NCI-H446 (cell line): ENCODE measurements at regions not wholly inside any gene's neighbourhood (a gene's known extent, or its start where the extent isn't known, plus 50 kb on each side); places are given as distances from the start of the nearest gene placed in this dataset.
"Not testable (repeated sequence)": the region's sequence is repeated elsewhere in the genome, so short reads cannot be mapped to it uniquely, and the experiment has no call there.

Source experiments
- DNase-seq, 2 experiments: peaks; one replicate each; lab custom pipeline; 2025; lab: John Stamatoyannopoulos, UW

DNA sequence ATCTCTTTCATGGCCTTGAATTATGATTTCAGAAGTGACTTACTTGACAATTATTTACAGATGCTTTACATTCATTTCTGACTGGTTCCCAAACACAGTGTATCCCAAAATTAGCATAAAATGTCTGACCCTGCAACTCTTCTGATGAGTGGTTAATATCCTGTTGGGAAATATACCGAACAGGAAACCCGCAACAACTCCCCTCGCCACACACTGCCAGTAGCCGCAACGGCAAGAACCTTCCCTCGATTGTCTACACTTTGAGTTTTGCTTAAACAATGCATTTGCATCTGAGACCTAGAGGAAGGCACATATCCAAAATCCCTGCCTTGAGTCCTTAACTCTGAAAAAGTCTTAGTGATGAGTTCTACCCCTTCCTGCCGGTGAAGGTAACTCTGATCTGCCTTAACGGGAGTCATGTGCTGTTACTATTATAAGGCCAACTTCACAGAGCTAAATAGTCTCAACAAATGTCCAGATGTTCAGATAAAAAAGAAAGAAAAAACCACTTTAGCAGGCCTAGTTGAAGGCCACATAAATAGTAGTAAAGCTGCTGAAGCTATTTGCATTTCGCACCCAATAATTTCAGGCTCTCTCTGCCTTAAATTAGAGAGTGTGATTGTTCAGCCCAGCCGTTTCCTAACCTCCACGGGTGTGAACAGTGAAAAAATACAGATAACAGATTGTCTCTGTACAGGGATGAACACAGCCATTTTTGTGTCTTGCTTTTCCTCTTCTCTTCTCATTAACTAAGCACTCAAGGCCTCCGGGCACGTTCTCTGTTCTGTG lies 321.1 kb downstream of the HS3ST3B1 start:
- DNase-seq, result no peak

DNA sequence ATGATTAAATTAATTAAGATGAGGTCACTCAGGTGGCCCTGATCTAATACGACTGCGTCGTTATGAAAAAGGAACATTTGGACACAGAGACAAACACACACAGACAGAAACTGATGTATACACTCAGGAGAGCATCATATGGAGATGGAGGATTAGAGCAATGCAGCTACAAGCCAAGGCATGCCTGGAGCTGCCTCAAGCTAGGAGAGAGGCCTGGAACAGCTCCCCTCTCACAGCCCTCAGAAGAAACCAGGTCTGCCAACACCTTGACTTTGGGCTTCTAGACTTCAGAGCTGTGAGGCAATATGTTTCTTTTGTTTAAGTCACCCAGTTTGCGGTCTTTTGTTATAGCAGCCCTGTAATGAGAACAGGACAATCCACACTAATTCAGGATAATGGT lies 318.9 kb downstream of the HS3ST3B1 start:
- no peak for DNase-seq

DNA sequence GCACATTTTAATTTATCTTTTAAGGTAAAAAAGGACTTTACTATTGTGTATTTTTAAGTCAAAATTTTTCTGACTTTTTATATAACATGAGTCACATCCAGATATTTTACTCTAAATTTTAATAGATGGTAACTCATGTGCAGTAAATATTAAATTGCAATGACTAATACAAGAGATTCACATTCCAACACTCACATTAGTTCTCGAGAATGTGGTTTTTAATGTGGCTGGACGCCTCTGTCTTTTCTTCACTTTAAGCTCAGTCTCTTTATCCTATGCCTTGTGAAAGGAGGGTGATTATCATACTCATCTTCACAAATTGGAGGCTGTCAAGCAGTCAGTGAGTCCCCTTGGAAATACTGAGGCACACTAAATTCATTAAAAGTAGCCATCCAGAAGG lies 315.6 kb downstream of the HS3ST3B1 start:
- no peak for DNase-seq

DNA sequence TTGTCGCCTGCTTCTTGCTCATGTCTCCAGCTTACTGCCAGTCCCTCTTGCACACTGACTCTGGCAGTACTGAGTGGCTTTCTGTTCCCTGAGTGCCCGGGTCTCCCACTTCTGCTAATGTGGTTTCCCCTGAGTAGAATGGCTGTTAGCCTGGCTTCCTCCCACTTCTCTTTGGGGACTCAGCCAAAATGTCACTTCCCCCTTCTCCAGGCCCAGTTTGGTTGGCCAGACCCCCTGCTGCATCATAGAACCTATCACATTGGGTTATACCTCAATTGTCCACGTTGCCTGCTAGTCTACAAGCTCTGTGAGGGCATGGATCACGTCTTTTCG lies 304.4 kb downstream of the HS3ST3B1 start:
- no peak for DNase-seq

DNA sequence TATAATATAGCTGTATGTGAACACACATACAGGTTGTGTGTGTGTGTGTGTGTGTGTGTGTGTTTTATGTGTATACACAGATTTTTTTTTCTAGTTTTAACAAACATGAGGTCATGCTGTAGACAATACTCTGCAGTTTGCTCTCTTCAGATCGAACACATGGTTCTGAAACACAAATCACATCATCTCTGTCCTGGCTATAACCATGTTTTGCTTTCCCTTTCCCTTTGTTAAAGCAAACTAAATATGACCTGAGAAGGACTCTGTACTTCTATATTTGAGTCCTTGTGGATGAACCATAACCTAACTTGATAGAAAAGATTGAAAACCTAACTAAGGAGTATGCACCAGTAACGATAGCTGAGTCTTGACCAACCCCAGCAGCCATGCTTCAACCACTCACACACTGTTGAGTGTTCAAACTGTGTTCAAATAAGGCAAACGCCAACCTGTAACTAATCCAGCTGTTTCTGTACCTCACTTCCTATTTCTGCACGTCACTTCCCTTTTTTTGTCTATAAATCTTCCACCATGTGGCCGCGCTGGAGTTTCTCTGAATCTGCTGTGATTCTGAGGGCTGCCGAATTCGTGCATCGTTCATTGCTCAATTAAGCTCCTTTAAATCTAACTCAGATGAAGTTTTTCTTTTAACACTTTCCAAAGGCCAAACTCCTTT lies 303.8 kb downstream of the HS3ST3B1 start:
- no peak for DNase-seq

DNA sequence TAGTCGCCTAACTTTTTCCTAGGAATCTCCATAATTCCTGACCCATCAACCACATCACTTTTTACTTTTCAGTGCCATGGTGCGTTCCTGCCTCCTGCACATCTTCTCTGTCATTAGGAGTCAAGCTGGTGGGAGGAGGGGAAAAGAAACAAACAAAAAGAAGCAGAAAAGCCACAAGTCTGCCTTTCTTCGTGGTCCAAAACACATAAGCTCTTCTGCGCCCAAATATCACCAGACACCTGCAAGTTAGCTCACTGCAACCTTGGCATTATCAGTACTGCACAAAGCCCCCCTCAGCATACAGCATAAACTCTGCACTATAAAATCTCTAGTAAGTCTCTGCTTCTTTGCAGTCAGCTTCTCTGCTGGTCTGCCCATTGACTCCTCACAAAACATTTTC lies 295.3 kb downstream of the HS3ST3B1 start:
- DNase-seq, result no peak

DNA sequence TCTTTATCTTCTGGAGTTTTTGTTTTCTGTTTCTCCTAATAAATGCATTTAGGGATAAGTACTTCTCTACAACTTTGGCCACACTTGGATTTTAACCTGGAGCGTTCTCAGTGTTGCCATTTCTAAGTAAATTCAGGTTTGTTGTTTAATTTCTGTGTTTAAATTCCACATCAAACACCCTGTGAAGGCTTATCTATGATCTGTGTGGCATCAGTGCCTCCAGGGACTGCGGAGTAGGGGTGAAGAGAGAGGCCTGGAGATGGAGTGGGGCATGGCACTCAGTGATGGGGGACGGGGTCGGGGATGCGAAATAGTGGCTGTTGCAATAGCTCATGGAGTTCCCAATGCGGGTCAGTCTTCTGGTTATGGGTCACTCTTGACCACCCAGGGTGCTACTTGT lies 294.8 kb downstream of the HS3ST3B1 start:
- no peak for DNase-seq

DNA sequence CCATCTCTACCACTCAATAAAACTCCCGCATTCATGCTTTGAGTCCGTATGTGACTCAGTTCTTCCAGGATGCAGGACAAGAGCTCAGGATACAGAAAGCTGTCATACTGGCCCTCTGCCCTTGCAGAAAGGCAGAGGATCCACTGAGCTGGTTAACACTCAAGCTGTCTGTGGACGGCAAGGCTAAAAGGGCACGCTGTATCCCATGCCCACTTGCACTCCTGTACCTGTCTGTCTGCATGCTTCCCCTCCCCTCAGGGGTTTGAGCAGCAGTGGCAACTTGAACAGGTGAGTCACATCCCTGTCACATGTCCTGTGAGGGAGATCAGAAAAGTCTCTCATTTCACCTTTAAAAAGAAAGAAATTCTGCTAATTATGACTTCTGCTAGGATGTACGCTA lies 293.8 kb downstream of the HS3ST3B1 start:
- DNase-seq, result no peak

DNA sequence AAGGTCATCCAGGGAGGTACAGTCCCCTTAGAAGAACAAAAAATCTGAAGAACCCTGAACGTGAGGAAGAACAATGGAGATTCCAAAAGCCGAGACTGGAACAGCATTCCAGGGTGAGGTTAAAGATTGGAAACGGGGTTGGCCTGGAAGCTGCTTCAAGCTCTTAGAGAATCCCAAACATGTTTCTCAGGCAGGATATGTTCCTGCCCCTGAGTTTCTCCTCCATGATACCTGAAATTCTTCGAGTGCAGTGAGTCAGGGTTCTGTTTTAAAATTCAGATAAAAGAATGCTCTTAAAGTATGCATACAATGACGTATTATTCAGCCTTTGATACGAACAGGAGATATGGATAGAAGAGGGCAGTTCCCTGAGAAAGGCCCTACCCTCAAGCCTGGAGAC lies 293.1 kb downstream of the HS3ST3B1 start:
- DNase-seq, result no peak

DNA sequence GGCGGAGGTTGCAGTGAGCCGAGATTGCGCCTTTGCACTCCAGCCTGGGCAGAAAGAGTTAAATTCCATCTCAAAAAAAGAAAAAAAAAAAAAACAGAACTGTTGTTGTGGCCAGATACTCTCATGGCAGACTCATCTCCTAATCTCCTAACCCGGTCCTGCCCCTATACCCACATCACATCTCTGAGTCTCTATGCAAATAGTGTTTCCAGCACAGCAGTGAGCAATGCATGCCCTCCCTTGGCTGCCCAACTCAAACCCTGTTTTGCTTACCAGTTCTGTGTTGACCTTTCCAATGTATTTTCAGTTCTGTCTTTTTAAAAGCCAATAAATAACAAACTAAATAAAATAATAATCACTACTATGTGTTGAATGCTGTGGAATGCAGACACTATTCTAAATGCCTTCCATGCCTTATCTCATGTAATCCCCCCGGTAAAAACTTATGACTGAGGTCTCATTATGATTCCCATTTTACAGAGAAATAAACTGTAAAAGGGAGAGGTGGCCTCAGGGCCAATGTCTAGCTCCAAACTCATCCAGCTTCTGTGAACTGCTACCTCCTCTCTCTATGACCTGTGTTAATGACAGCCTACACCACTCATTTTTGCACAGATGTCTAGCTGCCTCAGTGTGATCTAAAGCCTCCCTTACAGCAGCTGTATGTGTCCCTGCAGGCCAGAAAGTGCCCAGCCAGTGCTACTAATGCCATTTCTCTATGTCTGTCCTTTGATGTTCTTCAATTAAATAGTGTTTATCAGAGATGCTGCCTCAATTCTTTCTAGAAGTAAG lies 289.8 kb downstream of the HS3ST3B1 start:
- DNase-seq, result no peak

DNA sequence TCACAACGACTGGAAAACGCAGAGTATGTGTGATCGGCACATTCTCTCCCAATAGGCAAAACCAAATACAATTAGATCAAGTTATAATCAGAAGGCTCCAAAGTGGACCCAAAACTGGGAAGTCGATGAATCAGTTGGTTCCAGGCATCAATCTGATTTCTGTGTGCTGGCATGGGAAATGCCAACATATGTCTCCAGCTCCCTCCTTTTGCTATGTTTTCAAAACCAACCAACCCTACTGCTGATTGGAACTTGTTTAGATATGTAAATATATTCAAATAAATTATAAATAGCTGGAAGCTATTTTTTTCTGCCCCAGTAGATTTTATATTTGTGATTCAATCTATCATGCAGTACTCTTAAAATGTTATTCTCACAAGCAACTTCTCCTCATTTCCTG lies 284.2 kb downstream of the HS3ST3B1 start:
- DNase-seq, result no peak

DNA sequence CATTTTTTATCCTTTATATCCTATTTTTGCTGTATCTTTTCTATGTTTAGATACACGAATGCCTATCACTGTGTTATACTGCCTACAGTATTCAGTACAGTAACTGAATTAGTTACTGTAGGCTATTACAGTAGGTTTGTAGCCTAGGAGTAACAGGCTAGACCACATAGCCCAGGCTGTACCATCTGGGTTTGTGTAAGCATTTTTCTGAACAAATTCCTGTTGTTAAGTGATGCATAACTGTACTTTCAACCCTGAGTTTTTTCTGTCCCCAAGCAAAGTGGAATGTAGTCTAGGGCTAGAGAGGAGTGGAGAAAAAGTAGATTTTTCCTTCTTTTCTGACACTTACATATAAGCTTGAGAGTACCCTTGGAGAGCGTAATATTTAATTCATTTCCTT lies 282.1 kb downstream of the HS3ST3B1 start:
- DNase-seq, result no peak

DNA sequence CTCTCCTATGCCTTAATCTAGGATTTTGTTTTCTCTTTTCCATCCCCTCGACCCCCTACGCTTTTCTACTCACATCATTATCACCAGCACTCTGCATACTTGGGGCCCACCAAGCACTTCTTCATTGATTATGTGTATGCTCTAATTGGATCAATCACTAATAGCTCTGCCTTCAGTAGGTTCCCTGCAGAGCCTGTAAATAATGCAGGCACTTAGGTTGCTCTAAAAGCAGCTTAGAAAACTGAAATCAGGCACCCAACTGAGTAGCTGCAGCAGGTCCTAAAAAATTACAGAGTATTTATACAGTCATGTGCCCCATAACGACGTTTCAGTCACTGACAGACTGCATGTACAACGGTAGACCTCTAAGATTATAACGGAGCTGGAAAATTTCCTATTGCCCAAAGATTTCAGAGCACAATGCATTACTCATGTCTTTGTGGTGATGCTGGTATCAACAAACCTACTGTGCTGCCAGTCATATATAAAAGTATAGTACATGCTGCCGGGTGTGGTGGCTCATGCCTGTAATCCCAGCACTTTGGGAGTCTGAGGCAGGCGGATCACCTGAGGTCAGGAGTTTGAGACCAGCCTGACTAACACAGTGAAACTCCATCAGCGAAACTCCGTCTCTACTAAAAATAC lies 280.4 kb downstream of the HS3ST3B1 start:
- DNase-seq, result no peak

DNA sequence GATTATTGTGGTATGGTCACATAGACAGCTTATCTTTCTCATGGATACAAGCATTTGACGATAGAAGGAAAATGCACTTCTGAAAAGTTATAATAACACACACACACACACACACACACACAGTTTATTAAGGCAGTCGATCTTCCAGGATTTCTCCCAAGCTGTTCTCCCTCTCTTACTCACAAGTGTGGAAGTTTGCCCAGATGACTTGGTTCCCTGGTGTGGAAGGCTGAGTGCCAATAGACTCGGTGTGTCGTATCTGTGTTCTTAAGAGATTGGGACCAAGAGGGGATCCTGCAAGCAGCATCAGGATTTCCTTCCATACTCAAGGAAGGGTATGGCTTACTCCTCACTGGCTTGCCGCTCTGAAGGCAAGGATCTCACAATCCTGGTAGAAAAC lies 279.6 kb downstream of the HS3ST3B1 start:
- DNase-seq, result no peak

DNA sequence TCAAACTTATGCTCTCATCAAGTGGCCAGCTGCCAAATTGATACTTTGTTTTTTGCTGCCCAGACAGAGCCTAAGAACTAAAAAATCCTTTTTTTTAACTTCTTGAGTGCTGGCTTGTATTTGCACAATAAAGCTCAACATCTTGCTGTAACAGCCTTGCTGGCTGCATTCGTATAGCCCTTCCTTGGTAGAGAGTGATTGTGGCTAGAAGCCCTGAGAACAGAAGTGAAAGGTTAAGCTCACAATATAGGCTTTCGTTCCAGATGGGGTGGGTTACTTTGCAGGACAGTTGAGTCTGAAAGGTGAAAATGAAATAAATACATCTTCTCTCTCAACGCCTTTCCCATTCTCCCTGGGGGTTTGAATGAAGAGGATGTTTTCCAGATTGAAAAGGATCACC lies 278.8 kb downstream of the HS3ST3B1 start:
- DNase-seq, result no peak

DNA sequence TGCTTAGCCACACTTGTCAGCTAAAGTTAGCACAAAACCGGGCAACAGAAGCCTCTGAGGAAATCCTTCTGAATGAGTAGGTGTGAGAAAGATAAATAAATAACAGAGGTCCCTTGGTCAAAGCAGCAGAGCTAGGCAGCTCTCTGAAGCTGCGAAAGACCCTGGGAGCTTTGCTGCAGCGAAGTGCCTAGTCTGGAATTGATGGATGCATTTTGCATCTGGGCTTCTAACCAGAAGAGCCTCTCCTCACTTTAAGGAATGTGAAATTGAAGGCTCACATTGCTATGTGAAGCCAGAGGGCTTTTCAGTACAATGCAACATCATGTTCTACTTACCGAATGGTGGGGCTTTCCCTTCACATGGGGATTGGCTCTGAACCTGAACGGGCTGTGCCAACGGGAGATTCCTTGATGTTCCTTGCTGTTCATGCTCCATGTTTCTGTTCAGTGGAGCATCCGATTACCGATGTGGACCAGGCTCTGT lies 274.6 kb downstream of the HS3ST3B1 start:
- no peak for DNase-seq

DNA sequence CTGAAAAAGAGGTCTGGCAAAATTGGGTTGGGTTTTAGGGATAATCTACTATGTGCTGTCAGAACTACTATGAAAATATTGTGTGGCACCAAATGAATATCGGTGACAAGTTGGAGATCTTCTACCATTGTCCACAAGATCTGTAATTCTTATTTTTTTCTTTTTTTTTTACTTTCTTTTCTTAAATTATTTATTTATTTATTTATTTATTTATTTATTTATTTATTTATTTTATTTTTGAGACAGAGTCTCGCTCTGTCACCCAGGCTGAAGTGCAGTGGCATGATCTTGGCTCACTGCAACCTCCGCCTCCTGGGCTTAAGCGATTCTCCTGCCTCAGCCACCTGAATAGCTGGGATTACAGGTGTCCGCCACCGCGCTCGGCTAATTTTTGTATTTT lies 259.4 kb downstream of the HS3ST3B1 start:
- not testable (repeated sequence) for DNase-seq

DNA sequence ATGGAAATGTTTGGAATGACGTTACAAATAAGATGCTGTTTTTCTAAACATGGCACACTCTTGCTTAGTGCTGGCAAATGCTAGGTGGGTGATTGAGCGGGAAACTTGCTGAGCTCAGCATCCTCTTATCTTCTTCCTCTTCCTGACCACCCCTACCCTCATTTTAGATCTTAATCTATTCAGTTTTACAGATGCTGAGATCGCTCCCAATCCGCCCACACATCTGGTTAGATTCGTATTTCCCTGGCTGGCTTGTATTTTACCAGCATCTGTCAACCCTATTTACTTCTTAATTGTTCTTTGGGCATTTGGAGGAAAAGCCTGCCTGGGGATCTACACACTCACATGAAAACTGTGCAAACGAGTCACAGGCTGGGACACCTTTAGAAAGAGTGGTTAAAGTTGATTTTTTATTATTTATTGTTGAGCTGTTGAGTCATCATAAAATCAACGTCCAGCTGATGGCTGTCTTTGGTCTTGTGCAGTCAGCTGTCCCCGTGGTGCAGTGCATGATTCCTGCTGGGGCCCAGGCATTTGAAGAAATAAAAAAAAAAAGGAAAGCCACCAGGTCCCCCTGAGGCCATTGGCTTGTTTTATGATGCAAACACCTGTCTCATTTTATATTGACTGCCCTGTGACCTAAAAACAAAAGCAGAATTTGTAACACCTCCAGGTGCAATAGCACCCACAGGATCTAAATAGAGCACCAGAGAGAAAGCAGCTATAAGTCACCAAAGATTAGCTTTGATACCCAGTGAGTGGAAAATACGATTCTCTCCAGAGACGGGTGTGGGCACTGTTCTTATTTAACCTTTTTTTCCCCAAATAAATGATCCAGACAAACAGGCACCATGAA lies 258.6 kb downstream of the HS3ST3B1 start:
- DNase-seq, result no peak

DNA sequence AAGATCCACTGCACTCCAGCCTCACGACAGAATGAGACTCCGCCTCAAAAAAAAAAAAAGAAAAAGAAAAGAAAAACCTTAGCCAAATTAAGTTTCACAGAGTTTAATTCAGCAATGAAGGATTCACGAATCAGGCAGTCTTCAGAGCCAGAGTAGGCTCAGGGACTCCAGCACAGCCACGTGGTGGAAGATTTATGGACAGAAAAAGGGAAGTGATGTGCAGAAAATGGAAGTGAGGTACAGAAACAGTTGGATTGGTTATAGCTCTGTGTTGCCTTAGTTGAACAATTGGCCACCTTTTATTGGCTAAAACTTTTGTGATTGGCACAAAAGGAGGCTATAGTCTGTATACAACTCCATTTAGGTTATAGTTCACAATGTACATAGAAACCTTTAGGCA lies 256.6 kb downstream of the HS3ST3B1 start:
- no peak for DNase-seq

DNA sequence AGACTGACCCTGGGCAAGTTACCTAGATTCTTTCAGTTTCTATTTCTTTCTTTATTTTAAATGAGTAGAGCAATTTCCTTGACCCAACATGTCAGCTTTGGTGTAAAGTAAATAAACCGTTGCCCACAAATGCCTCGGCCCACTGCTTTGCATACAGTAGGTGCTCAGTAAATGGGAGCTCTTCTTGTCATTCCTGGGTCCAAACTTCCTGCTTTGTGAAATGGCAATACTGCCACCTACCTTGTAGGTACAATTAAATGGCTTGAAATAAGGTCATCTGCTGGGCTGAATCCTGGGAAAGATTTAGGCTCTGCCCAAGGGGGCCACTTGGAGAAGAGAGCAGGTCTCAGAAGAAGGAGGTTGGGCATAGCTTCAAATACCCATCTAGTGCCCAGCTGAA lies 253.0 kb downstream of the HS3ST3B1 start:
- DNase-seq, result no peak

DNA sequence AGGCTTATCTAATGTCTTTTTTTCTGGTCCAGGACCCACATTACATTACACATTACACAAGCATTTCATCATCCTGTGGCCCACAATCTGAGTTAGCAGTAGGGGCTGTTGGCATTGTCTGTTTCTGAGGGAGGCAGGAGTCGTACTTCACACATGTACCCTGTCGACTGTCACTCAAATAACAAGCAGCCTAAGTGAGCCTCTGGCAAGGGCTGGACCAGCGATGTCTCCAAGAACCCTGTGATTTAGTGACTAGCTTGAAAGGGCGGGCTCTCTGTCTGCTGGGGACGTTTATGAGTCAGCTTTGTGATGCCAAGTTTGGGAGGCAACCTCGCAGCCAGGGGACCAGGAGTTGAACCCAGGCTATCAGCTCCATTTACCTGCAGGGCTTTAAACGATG lies 251.4 kb downstream of the HS3ST3B1 start:
- DNase-seq, result no peak

DNA sequence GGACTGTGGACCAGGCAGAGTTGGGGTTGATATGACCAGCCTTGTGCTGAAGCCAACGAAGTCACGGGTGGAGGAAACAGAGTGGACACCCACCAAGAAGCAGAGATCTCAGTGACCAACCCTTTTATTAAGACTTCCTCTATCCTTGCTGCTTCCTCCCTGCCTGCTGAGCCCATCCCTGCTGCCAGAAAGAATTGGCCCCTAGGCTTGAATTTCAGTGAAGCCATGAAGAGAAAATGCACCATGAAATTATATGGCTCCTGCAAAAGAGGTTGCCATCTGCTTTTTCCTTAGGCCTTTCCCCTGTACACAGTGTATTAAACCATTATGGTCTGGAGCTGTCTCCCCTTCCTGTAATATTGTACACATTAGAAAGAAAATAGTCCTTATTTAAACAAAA lies 246.7 kb downstream of the HS3ST3B1 start:
- no peak for DNase-seq
